Esophagus squamous epithelium (tissue), 5 donors: ENCODE measurements at regions not wholly inside any gene's neighbourhood (a gene's known extent, or its start where the extent isn't known, plus 50 kb on each side); places are given as distances from the start of the nearest gene placed in this dataset.

Experiments used
- DNase-seq: peaks from one replicate; lab custom pipeline; 2025; lab: John Stamatoyannopoulos, UW
- H3K27ac ChIP-seq, 4 donors: fragments of 200-600 bp; sonication (generic); one replicate each; pipeline ENCODE4 v1.5.1; 2016 to 2019; ENCODE audit warnings: mild to moderate bottlenecking in 1 of 4
- H3K27me3 ChIP-seq, 4 donors: fragments of 200-600 bp; sonication (generic); 1 replicate in 3 of 4; 2 replicates in 1 of 4; pipeline versions ENCODE4 v1.5.1 to v1.6.0; 2017 to 2021; ENCODE audit warnings: antibody characterized with exemption in 1 of 4
- H3K36me3 ChIP-seq, 3 donors: fragments of 200-600 bp; sonication (generic); one replicate each; pipeline ENCODE4 v1.5.1; 2016 to 2019
- H3K4me1 ChIP-seq, 3 donors: fragments of 200-600 bp; sonication (generic); one replicate each; pipeline ENCODE4 v1.5.1; 2017 to 2019
- H3K4me3 ChIP-seq, 4 donors: fragments of 200-600 bp; sonication (generic); 1 replicate in 3 of 4; 2 replicates in 1 of 4; pipeline ENCODE4 v1.5.1; 2016 to 2019; ENCODE audit warnings: mild to moderate bottlenecking in 2 of 4, moderate library complexity in 1 of 4
- H3K9me3 ChIP-seq, 3 donors: fragments of 200-600 bp; sonication (generic); one replicate each; pipeline ENCODE4 v1.5.1; 2016 to 2019
- POLR2A ChIP-seq, 4 donors: fragments of 450-650 bp; IDR thresholded peaks; one replicate each; pipeline ENCODE4 v1.6.1; 2017; ENCODE audit warnings: antibody characterized with exemption in 4 of 4, mild to moderate bottlenecking in 4 of 4, moderate library complexity in 3 of 4
- WGBS, 2 donors: methylation state at CpG; one replicate each; pipeline ENCODE4 v1.1.5; 2018; 5-methylcytosine and 5-hydroxymethylcytosine counted together
- intact Hi-C: fragments of 100-400 bp; cut with DNase I; formaldehyde crosslinking; loops from one replicate; pipeline ENCODE4 v1.15.0; 2022
- TF ChIP-seq, protein P1 (sequence below), 6 experiments: fragments of 450-650 bp in 4 of 6; fragments of 200-600 bp in 2 of 6; sonication (generic) in 2 of 6; IDR thresholded peaks; one replicate each; pipeline ENCODE4 v1.5.1; 2016 to 2019; ENCODE audit warnings: antibody characterized with exemption in 6 of 6, mild to moderate bottlenecking in 4 of 6, moderate library complexity in 4 of 6
- donor health status: DM: yes; HTN: yes; CAD: no.

DNA sequence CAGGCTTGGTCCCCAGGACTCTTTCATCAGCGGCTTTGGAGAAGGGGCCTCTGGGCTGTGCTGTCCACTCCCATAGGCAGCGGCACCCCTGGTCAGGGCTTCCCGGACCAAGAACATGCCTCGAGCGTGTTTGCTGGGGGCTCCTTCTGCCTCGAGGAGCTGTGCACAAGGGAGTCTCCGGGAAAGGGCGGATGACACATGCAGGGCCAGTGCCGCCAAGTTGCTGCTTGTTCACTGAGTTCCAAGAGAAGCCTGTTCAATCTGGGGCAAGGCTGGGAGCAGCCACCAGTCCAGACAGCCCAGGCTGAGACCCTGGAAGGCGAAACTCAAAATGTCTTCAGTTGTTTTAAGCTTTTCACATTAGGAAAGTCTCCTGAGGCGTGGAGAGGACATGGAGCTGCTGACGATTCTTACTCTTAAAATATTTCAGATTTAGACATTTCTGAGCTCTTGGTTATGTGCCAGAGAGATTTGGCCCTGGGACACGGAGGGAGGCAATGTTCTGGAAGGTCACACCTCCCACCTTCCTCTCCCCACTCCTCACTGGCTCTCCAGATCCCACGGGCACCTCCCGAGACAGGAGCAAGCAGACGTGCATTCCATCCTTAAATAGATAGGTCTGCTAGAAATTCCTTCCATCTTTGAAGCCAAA, 84.5 kb upstream of the ZNF469 start:
- 26 to 33% methylated on average over 6 of the region's 16 CpGs for WGBS, 2 donors
- Histone ChIP-seq H3K9me3 (no peaks in the 10 kb centered on the region), H3K4me3 (no peak overlapping the region), H3K27me3 (peaks cover 0 to 35% (median 0%) of the 10 kb centered on the region in 4 donors), H3K4me1 (peaks cover 9 to 22% (median 15%) of the 10 kb centered on the region in 3 donors), H3K36me3 (no peaks in the 10 kb centered on the region), H3K27ac (peak overlapping the region in 2 of 4 donors; percentile 14 to 28)
- intact Hi-C loops: no loop called here
- DNase-seq: no peak
- TF ChIP-seq, protein P1, sequence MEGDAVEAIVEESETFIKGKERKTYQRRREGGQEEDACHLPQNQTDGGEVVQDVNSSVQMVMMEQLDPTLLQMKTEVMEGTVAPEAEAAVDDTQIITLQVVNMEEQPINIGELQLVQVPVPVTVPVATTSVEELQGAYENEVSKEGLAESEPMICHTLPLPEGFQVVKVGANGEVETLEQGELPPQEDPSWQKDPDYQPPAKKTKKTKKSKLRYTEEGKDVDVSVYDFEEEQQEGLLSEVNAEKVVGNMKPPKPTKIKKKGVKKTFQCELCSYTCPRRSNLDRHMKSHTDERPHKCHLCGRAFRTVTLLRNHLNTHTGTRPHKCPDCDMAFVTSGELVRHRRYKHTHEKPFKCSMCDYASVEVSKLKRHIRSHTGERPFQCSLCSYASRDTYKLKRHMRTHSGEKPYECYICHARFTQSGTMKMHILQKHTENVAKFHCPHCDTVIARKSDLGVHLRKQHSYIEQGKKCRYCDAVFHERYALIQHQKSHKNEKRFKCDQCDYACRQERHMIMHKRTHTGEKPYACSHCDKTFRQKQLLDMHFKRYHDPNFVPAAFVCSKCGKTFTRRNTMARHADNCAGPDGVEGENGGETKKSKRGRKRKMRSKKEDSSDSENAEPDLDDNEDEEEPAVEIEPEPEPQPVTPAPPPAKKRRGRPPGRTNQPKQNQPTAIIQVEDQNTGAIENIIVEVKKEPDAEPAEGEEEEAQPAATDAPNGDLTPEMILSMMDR (IDR thresholded peaks at IDR 0.05): no peak
- TF ChIP-seq POLR2A (IDR thresholded peaks at IDR 0.05): no peak

GRCh38 chr16:88298833-88299745, 83.7 kb upstream of the ZNF469 start:
- H3K27me3 ChIP-seq: peaks cover 0 to 35% (median 0%) of the 10 kb centered on the region in 4 donors
- 41% methylated on average over 7 of the region's 14 CpGs; no CpG with 5 or more reads in 1 of the 2 donors for WGBS, 2 donors
- H3K4me3 ChIP-seq: no peak overlapping the region
- no peak for DNase-seq
- no peaks in the 10 kb centered on the region for H3K36me3 ChIP-seq
- H3K27ac ChIP-seq: peak overlapping the region in 2 of 4 donors; percentile 14 to 28
- TF ChIP-seq, protein P1 (IDR thresholded peaks at IDR 0.05): no peak
- TF ChIP-seq POLR2A (IDR thresholded peaks at IDR 0.05): no peak
- intact Hi-C loops: no loop called here
- H3K4me1 ChIP-seq: peaks cover 9 to 26% (median 16%) of the 10 kb centered on the region in 3 donors
- H3K9me3 ChIP-seq: no peaks in the 10 kb centered on the region

GRCh38 chr16:88299751-88300462, 82.9 kb upstream of the ZNF469 start:
- Histone ChIP-seq H3K27me3 (peaks cover 0 to 36% (median 0%) of the 10 kb centered on the region in 4 donors), H3K9me3 (no peaks in the 10 kb centered on the region), H3K36me3 (no peaks in the 10 kb centered on the region), H3K27ac (no peak overlapping the region), H3K4me3 (no peak overlapping the region), H3K4me1 (peaks cover 9 to 31% (median 21%) of the 10 kb centered on the region in 3 donors)
- no peak for DNase-seq
- TF ChIP-seq POLR2A (IDR thresholded peaks at IDR 0.05): no peak
- TF ChIP-seq, protein P1 (IDR thresholded peaks at IDR 0.05): no peak
- intact Hi-C loops: no loop called here
- 84 to 88% methylated on average over 6 to 9 of the region's 19 CpGs for WGBS, 2 donors

- no peak overlapping the region for H3K27ac ChIP-seq
- peaks cover 9 to 32% (median 22%) of the 10 kb centered on the region in 3 donors for H3K4me1 ChIP-seq
- TF ChIP-seq POLR2A (IDR thresholded peaks at IDR 0.05): no peak
- TF ChIP-seq, protein P1 (IDR thresholded peaks at IDR 0.05): no peak
- H3K4me3 ChIP-seq: no peak overlapping the region
- 87 to 93% methylated on average over 8 to 12 of the region's 12 CpGs for WGBS, 2 donors
- H3K36me3 ChIP-seq: no peaks in the 10 kb centered on the region
- no peak for DNase-seq
- H3K9me3 ChIP-seq: no peaks in the 10 kb centered on the region
- intact Hi-C loops: no loop called here
- H3K27me3 ChIP-seq: peaks cover 0 to 36% (median 0%) of the 10 kb centered on the region in 4 donors
These were observed 82.3 kb upstream of the ZNF469 start for GRCh38 chr16:88300463-88300835.
